ENCODE measurements at regions not wholly inside any gene's neighbourhood (a gene's known extent, or its start where the extent isn't known, plus 50 kb on each side); places are given as distances from the start of the nearest gene placed in this dataset.
A peak's percentile ranks its signal among the peaks of the same experiment; 100 is the strongest.

DNA sequence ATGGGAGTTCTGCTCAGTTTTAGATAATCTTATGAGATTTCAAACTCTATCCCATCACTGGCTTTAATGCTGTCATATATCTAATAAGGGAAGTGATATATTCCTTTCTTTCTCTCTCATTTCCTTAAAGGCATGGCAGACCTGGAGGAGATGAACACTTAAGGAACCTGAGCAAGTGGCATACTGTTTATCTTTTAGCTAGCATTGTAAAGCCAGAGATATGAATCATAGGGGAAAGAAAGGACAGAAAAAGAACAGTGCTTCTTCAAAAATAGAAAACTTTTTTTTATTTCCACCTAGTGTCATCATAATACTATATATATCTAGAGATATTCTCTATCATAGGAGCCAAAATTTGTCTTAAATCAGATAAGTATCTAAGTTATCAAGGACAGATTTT, 68.3 kb upstream of the PSMA6 start:
- ATAC-seq (no peak), DNase-seq (no peak)
- Mint-ChIP-seq H3K27ac (no peak overlapping the region), H3K4me1 (ENCODE audit: low read depth) (peaks cover 11% of the 10 kb centered on the region), H3K27me3 (ENCODE audit: low read depth) (no peaks in the 10 kb centered on the region), H3K9me3 (ENCODE audit: insufficient read depth) (no peaks in the 10 kb centered on the region), H3K4me3 (no peak overlapping the region), H3K36me3 (ENCODE audit: low read depth) (peaks cover 8% of the 10 kb centered on the region)
- ChIA-PET CTCF (interaction anchor here (0.8 to 2.9 kb wide), 6 partner anchors 9 to 198 kb away, joined by 3 to 19 read pairs (median 4); no protein-coding TSS in a partner anchor), POLR2A (interaction anchor here (0.5 kb wide), 1 partner anchor 9 kb away, joined by 3 read pairs; no protein-coding TSS in a partner anchor)

DNA sequence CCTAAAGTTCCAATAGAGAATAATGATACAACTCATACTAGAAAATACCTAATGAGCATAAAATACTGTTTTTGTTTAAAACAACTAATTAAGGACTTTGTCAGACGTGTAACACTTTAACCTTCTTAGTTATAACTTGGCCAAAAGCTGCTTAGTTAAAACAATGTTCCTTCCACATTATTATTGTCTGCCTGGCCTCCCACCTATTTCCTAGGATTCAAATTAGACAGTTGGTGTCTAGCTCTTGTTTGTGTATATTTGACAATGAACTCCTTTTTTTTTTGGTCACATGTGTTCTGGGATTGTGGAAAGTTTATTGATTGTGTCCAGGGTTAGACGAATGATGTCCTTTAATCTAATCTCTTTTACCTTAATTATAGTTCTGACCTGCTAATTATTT, 67.6 kb upstream of the PSMA6 start:
- CTCF ChIA-PET: interaction anchor here (0.8 to 2.9 kb wide), 6 partner anchors 10 to 197 kb away, joined by 3 to 19 read pairs (median 4); partner anchors contain the start of gene NFKBIA
- ATAC-seq: no peak
- Mint-ChIP-seq H3K4me1 (ENCODE audit: low read depth) (peaks cover 14% of the 10 kb centered on the region), H3K27ac (no peak overlapping the region), H3K36me3 (ENCODE audit: low read depth) (peaks cover 7% of the 10 kb centered on the region), H3K9me3 (ENCODE audit: insufficient read depth) (no peaks in the 10 kb centered on the region), H3K27me3 (ENCODE audit: low read depth) (no peaks in the 10 kb centered on the region), H3K4me3 (no peak overlapping the region)
- DNase-seq: no peak
- POLR2A ChIA-PET: interaction anchor here (0.5 to 2.2 kb wide), 2 partner anchors 10 to 179 kb away, joined by 3 to 10 read pairs; partner anchors contain the start of gene NFKBIA

GRCh38 chr14:35229084-35229791, 62.9 kb upstream of the PSMA6 start:
- no peaks in the 10 kb centered on the region for H3K27me3 Mint-ChIP-seq (ENCODE audit: low read depth)
- peaks cover 2% of the 10 kb centered on the region for H3K36me3 Mint-ChIP-seq (ENCODE audit: low read depth)
- no peak overlapping the region for H3K27ac Mint-ChIP-seq
- H3K4me1 Mint-ChIP-seq (ENCODE audit: low read depth): peaks cover 21% of the 10 kb centered on the region
- H3K9me3 Mint-ChIP-seq (ENCODE audit: insufficient read depth): no peaks in the 10 kb centered on the region
- ATAC-seq (no peak), DNase-seq (no peak)
- POLR2A ChIA-PET: interaction anchor here (1.1 to 4.2 kb wide), 2 partner anchors 58 to 174 kb away, joined by 3 to 37 read pairs; partner anchors contain the start of gene NFKBIA
- H3K4me3 Mint-ChIP-seq: no peak overlapping the region
- CTCF ChIA-PET: interaction anchor here (0.6 to 6.2 kb wide), 49 partner anchors 9 to 855 kb away, joined by 3 to 132 read pairs (median 5); partner anchors contain the start of genes NFKBIA, PPP2R3C, PRORP and PSMA6

GRCh38 chr14:35229792-35230089, 62.4 kb upstream of the PSMA6 start:
- no peaks in the 10 kb centered on the region for H3K27me3 Mint-ChIP-seq (ENCODE audit: low read depth)
- H3K27ac Mint-ChIP-seq: no peak overlapping the region
- no peak overlapping the region for H3K4me3 Mint-ChIP-seq
- ChIA-PET POLR2A (interaction anchor here (1.1 to 4.2 kb wide), 2 partner anchors 57 to 174 kb away, joined by 3 to 37 read pairs; partner anchors contain the start of gene NFKBIA), CTCF (interaction anchor here (0.7 to 6.2 kb wide), 46 partner anchors 9 to 588 kb away, joined by 3 to 132 read pairs (median 5); partner anchors contain the start of genes NFKBIA, PPP2R3C, PRORP and PSMA6)
- DNase-seq (no peak), ATAC-seq (no peak)
- H3K36me3 Mint-ChIP-seq (ENCODE audit: low read depth): peaks cover 2% of the 10 kb centered on the region
- peaks cover 21% of the 10 kb centered on the region for H3K4me1 Mint-ChIP-seq (ENCODE audit: low read depth)
- H3K9me3 Mint-ChIP-seq (ENCODE audit: insufficient read depth): no peaks in the 10 kb centered on the region

DNA sequence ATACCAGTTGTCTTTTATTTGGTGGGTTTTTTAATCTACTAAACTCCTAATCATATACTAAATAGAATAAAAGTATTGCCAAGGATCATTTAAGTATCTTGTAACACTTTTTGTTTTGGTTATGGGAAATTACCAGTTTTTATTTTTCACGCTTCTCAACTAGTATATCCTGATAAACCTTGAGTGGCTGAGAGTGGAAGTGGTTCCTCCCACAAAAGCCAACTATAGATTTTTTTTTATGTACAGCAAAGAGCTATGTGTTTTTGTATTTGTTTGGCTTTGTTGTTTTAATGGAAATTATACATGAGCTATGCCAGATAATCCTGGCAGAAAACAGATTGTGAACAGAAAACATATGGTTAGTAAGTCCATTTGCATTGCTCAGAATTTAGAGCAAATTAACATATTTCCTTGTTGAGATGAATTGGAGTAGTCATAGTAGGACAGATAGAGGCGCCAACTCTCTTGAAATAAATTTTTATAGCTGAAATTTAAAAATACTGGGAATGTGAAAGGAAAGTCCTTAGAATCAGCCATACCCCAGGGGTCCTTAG, 60.9 kb upstream of the PSMA6 start:
- H3K9me3 Mint-ChIP-seq (ENCODE audit: insufficient read depth): no peaks in the 10 kb centered on the region

DNA sequence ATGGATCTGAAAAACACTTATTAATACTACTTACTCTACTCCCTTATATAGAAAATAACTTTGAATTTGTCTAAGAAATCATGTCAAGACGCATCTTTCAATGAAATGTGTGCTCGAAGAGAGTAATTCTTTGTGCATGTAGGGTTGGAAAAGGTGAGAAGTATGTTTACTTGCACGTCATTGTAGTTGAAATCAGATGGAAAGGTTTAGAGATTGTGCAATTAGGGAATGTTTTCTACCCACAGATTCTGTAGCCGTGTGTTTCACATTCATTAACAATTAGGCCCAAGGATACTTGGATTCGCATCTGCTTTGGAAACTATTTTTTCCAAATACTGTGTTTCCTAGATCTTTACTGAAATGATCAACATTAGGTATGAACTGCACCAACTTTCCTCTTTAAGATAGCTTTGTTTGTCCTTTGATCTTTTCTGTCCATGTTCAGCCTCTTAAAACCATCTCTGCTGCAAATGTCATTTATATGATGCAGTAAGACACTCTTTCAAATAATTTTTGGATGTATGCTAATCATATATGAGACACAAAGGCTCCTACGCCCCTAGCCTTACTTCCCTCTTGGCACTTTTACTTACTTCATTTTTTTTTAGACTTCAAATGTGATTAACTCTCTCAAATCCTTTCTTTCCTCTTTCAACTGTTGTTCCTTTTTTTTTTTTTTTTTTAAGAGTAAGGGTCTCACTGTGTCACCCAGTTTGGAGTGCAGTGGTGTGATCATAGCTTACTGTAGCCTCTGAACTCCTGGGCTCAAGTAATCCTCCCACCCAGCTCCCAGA, 58.0 kb upstream of the PSMA6 start:
- no peak for DNase-seq
- no peak for ATAC-seq
- Mint-ChIP-seq H3K27ac (no peak overlapping the region), H3K4me3 (no peak overlapping the region), H3K27me3 (ENCODE audit: low read depth) (no peaks in the 10 kb centered on the region), H3K4me1 (ENCODE audit: low read depth) (peaks cover 21% of the 10 kb centered on the region), H3K36me3 (ENCODE audit: low read depth) (peaks cover 3% of the 10 kb centered on the region), H3K9me3 (ENCODE audit: insufficient read depth) (no peaks in the 10 kb centered on the region)
- CTCF ChIA-PET: interaction anchor here (0.6 to 2.4 kb wide), 3 partner anchors 19 to 179 kb away, joined by 4 to 10 read pairs (median 7); no protein-coding TSS in a partner anchor
- POLR2A ChIA-PET: interaction anchor here (1.6 to 2.2 kb wide), 2 partner anchors 170 kb away, joined by 8 to 10 read pairs; partner anchors contain the start of gene NFKBIA

More for the DNA sequence above, 60.9 kb upstream of the PSMA6 start:
- H3K4me3 Mint-ChIP-seq: no peak overlapping the region
- H3K27ac Mint-ChIP-seq: no peak overlapping the region
- H3K27me3 Mint-ChIP-seq (ENCODE audit: low read depth): no peaks in the 10 kb centered on the region
- DNase-seq (no peak), ATAC-seq (peak; percentile 47)
- ChIA-PET POLR2A (interaction anchor here (0.6 to 4.2 kb wide), 4 partner anchors 55 to 172 kb away, joined by 4 to 37 read pairs (median 4); partner anchors contain the start of genes NFKBIA and PSMA6), CTCF (interaction anchor here (0.8 to 6.2 kb wide), 17 partner anchors 8 to 264 kb away, joined by 3 to 132 read pairs (median 5); partner anchors contain the start of genes NFKBIA and PSMA6)
- peaks cover 2% of the 10 kb centered on the region for H3K36me3 Mint-ChIP-seq (ENCODE audit: low read depth)
- peaks cover 21% of the 10 kb centered on the region for H3K4me1 Mint-ChIP-seq (ENCODE audit: low read depth)

DNA sequence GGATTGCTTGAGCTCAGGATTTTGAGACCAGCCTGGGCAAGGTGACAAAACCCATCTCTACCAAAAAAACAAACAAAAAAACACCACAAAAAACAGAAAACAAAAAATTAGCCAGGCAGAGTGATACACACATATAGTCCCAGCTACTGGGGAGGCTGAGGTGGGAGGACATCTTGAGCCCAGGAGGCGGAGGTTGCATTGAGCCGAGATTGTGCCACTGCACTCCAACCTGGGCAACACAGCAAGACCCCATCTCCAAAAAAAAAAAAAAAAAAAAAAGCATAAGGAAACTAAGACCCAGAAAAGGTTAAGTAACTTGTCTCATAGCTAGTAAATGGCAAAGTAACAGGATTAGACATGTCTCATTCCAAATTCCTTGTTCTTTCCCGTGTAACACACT, 56.3 kb upstream of the PSMA6 start:
- ChIA-PET CTCF (interaction anchor here (1.2 to 2.4 kb wide), 5 partner anchors 18 to 578 kb away, joined by 3 to 10 read pairs (median 4); no protein-coding TSS in a partner anchor), POLR2A (interaction anchor here (1.6 to 1.8 kb wide), 2 partner anchors 56 to 169 kb away, joined by 4 to 8 read pairs; partner anchors contain the start of genes NFKBIA and PSMA6)
- H3K4me1 Mint-ChIP-seq (ENCODE audit: low read depth): peaks cover 14% of the 10 kb centered on the region
- H3K9me3 Mint-ChIP-seq (ENCODE audit: insufficient read depth): no peaks in the 10 kb centered on the region
- H3K4me3 Mint-ChIP-seq: no peak overlapping the region
- DNase-seq (no peak), ATAC-seq (no peak)
- H3K27ac Mint-ChIP-seq: no peak overlapping the region
- peaks cover 3% of the 10 kb centered on the region for H3K36me3 Mint-ChIP-seq (ENCODE audit: low read depth)
- no peaks in the 10 kb centered on the region for H3K27me3 Mint-ChIP-seq (ENCODE audit: low read depth)

- H3K27ac Mint-ChIP-seq: no peak overlapping the region
- DNase-seq (no peak), ATAC-seq (no peak)
- CTCF ChIA-PET: interaction anchor here (0.6 kb wide), 1 partner anchor 93 kb away, joined by 3 read pairs; no protein-coding TSS in a partner anchor
- POLR2A ChIA-PET: interaction anchor here (0.6 to 1.8 kb wide), 2 partner anchors 45 to 55 kb away, joined by 3 to 4 read pairs; partner anchors contain the start of gene PSMA6
- H3K9me3 Mint-ChIP-seq (ENCODE audit: insufficient read depth): no peaks in the 10 kb centered on the region
- H3K4me1 Mint-ChIP-seq (ENCODE audit: low read depth): peaks cover 6% of the 10 kb centered on the region
- H3K27me3 Mint-ChIP-seq (ENCODE audit: low read depth): no peaks in the 10 kb centered on the region
- peaks cover 3% of the 10 kb centered on the region for H3K36me3 Mint-ChIP-seq (ENCODE audit: low read depth)
- H3K4me3 Mint-ChIP-seq: no peak overlapping the region
These were observed 55.4 kb upstream of the PSMA6 start for GRCh38 chr14:35236806-35237205.

GRCh38 chr14:35240231-35240630, 52.0 kb upstream of the PSMA6 start:
- no peak for DNase-seq
- Mint-ChIP-seq H3K27me3 (ENCODE audit: low read depth) (no peaks in the 10 kb centered on the region), H3K27ac (no peak overlapping the region), H3K4me3 (no peak overlapping the region), H3K4me1 (ENCODE audit: low read depth) (peaks cover 6% of the 10 kb centered on the region), H3K9me3 (ENCODE audit: insufficient read depth) (no peaks in the 10 kb centered on the region), H3K36me3 (ENCODE audit: low read depth) (peaks cover 2% of the 10 kb centered on the region)
- CTCF ChIA-PET: interaction anchor here (1.0 to 1.6 kb wide), 2 partner anchors 9 to 100 kb away, joined by 3 read pairs; no protein-coding TSS in a partner anchor
- POLR2A ChIA-PET: no interaction called here
- peak; percentile 63 for ATAC-seq
